Peyer's patch (tissue), 4 donors: ENCODE measurements at regions not wholly inside any gene's neighbourhood (a gene's known extent, or its start where the extent isn't known, plus 50 kb on each side); places are given as distances from the start of the nearest gene placed in this dataset.

Experiments used
- DNase-seq, 3 donors: peaks; one replicate each; pipeline ENCODE4 v3.0.0-alpha.2; 2017 to 2019
- H3K27ac ChIP-seq, 4 donors: fragments of 200-600 bp; sonication (generic); one replicate each; pipeline ENCODE4 v1.5.1; 2016 to 2019
- H3K27me3 ChIP-seq, 2 donors: fragments of 200-600 bp; sonication (generic); one replicate each; pipeline ENCODE4 v1.5.1; 2019
- H3K36me3 ChIP-seq, 3 donors: fragments of 200-600 bp; sonication (generic); one replicate each; pipeline ENCODE4 v1.5.1; 2016 to 2019
- H3K4me1 ChIP-seq, 4 donors: fragments of 200-600 bp; sonication (generic); one replicate each; pipeline ENCODE4 v1.5.1; 2016 to 2019
- H3K4me3 ChIP-seq, 4 donors: fragments of 200-600 bp; sonication (generic); 1 replicate in 3 of 4; 2 replicates in 1 of 4; pipeline ENCODE4 v1.5.1; 2016 to 2019; ENCODE audit warnings: mild to moderate bottlenecking in 1 of 4
- H3K9me3 ChIP-seq, 4 donors: fragments of 200-600 bp; sonication (generic); one replicate each; pipeline ENCODE4 v1.5.1; 2016 to 2019; ENCODE audit warnings: mild to moderate bottlenecking in 1 of 4
- POLR2A ChIP-seq, 2 donors: fragments of 450-650 bp; IDR thresholded peaks; one replicate each; pipeline ENCODE4 v1.5.1; 2017; ENCODE audit warnings: antibody characterized with exemption in 2 of 2, mild to moderate bottlenecking in 2 of 2, moderate library complexity in 2 of 2
- TF ChIP-seq, protein P1 (sequence below), 6 experiments: fragments of 450-650 bp in 4 of 6; fragments of 200-600 bp in 2 of 6; sonication (generic) in 1 of 6; IDR thresholded peaks; one replicate each; pipeline ENCODE4 v1.5.1; 2017 to 2019; ENCODE audit warnings: antibody characterized with exemption in 6 of 6, mild to moderate bottlenecking in 3 of 6, moderate library complexity in 1 of 6

DNA sequence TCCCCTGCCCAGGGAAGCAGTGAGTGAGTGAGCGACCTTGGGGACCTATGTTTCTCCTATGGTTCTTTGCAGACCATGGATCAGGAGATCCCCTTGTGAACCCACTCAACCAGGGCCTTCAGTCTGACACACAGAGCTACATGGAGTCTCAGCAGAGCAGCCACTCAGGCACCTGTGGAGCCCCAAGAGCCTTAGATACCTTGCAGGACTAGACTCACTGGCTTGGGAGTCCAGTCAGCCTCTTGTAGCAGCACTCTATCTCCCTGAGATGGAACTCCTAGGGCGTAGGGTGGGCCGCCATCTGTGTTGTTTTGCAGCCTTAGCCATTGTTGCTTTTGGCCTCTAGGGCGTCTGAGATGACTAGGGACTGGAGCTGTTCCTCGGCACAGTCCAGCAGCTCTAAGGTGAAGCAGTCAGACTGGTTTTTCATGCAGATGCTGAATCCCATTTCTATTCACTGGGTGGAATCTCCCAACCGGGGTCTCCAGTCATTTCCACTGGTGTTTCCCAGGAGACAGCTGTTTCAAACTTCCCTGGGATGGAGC is 284.6 kb upstream of the RPS23 start:
- H3K9me3 ChIP-seq: no peaks in the 10 kb centered on the region
- no peak overlapping the region for H3K4me3 ChIP-seq
- H3K36me3 ChIP-seq: no peaks in the 10 kb centered on the region
- DNase-seq: no peak
- no peak overlapping the region for H3K27ac ChIP-seq
- no peaks in the 10 kb centered on the region for H3K4me1 ChIP-seq
- no peaks in the 10 kb centered on the region for H3K27me3 ChIP-seq
- no peak for TF ChIP-seq POLR2A (IDR thresholded peaks at IDR 0.05)
- TF ChIP-seq, protein P1, sequence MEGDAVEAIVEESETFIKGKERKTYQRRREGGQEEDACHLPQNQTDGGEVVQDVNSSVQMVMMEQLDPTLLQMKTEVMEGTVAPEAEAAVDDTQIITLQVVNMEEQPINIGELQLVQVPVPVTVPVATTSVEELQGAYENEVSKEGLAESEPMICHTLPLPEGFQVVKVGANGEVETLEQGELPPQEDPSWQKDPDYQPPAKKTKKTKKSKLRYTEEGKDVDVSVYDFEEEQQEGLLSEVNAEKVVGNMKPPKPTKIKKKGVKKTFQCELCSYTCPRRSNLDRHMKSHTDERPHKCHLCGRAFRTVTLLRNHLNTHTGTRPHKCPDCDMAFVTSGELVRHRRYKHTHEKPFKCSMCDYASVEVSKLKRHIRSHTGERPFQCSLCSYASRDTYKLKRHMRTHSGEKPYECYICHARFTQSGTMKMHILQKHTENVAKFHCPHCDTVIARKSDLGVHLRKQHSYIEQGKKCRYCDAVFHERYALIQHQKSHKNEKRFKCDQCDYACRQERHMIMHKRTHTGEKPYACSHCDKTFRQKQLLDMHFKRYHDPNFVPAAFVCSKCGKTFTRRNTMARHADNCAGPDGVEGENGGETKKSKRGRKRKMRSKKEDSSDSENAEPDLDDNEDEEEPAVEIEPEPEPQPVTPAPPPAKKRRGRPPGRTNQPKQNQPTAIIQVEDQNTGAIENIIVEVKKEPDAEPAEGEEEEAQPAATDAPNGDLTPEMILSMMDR (IDR thresholded peaks at IDR 0.05): no peak

DNA sequence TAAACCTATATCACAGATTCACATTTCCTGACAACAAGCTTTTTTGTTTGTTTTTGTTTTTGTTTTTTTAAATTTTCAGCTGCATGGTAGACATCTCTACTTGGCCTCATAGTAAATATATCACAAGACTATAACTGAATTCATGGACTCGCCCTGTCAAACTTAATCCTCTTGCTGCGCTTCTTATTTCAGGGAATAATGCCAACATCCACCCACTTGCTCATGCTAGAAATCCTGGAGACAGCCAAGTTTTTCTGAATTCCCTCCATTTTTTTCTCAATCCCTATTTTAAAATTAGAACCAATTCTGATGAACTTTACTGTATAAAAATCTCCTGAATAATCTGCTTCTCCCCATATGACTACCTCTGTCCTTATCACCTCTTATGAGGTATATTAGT is 283.6 kb upstream of the RPS23 start:
- no peaks in the 10 kb centered on the region for H3K36me3 ChIP-seq
- no peak for TF ChIP-seq POLR2A (IDR thresholded peaks at IDR 0.05)
- TF ChIP-seq, protein P1 (IDR thresholded peaks at IDR 0.05): no peak
- no peaks in the 10 kb centered on the region for H3K9me3 ChIP-seq
- no peak overlapping the region for H3K4me3 ChIP-seq
- H3K27ac ChIP-seq: no peak overlapping the region
- H3K27me3 ChIP-seq: no peaks in the 10 kb centered on the region
- DNase-seq: no peak
- no peaks in the 10 kb centered on the region for H3K4me1 ChIP-seq

DNA sequence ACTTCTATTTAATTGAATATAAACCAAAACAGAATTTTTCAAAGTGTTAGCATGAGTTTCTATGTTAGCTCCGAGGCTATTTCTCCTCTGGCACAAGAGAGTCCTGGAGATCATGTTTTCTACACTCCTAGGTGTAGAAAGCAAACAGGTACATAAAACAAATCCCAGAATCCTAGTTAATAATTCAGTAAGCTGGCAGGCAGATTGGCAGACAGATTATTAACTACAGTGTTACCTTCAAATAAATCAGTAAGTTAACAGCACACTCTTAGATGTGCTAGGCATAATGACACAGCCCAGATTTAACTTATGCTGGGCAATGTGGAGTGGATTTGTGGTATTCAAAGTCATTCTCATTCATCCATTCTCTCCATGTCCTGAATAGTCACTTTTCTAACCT is 282.8 kb upstream of the RPS23 start:
- H3K9me3 ChIP-seq: no peaks in the 10 kb centered on the region
- H3K27me3 ChIP-seq: no peaks in the 10 kb centered on the region
- H3K27ac ChIP-seq: no peak overlapping the region
- H3K36me3 ChIP-seq: no peaks in the 10 kb centered on the region
- H3K4me1 ChIP-seq: no peaks in the 10 kb centered on the region
- TF ChIP-seq, protein P1 (IDR thresholded peaks at IDR 0.05): no peak
- no peak for TF ChIP-seq POLR2A (IDR thresholded peaks at IDR 0.05)
- DNase-seq: no peak
- no peak overlapping the region for H3K4me3 ChIP-seq

DNA sequence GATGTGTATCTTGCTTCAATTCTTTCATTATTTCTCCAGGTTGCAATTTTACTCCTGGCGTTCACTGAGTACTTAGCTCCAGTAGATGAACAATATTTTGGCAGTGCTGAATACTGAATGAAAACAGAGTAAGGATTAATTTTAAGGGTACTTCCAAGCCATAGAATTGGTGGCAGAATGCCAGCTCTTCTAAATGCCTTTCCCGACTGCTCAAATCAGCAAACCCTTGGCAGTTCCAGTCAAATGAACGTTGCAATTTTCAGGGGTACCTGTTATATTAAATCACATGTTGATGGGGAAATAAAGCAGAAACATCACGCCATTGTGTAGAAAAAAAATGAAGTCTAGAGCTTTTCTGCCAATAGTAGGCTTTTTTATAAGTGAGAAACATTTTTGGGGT is 282.4 kb upstream of the RPS23 start:
- TF ChIP-seq, protein P1 (IDR thresholded peaks at IDR 0.05): no peak
- no peak for TF ChIP-seq POLR2A (IDR thresholded peaks at IDR 0.05)

DNA sequence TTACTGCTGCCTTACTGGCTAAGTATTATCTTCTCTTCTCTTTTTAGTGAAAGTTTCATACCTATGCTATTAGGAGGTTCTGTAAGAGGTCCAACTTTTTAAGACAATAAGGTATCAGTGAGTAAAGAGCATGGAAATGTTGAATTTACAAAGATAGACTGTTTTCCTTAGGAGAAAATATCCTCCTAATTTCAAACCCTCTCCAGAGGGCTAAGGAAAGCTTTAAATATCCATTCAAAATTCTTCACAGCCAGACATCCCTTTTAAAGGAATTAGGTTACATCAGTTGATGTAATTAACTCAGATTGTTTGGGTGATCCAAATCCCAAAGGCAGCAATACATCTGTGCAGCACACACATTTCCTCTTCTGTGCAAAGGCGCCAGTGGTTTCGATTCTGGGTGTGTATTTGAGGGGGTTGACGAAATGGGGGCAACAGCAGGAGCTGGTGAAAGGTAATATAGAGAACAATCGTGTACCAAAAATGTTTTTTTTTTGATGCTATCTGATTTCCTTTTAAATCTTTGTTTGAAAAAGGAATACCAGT is 273.8 kb upstream of the RPS23 start:
- Histone ChIP-seq H3K27ac (no peak overlapping the region), H3K9me3 (no peaks in the 10 kb centered on the region), H3K4me1 (no peaks in the 10 kb centered on the region), H3K36me3 (no peaks in the 10 kb centered on the region), H3K27me3 (no peaks in the 10 kb centered on the region), H3K4me3 (no peak overlapping the region)
- TF ChIP-seq, protein P1 (IDR thresholded peaks at IDR 0.05): no peak
- no peak for TF ChIP-seq POLR2A (IDR thresholded peaks at IDR 0.05)
- no peak for DNase-seq

More for the DNA sequence above, 282.4 kb upstream of the RPS23 start:
- Histone ChIP-seq H3K27me3 (no peaks in the 10 kb centered on the region), H3K27ac (no peak overlapping the region), H3K4me3 (no peak overlapping the region), H3K9me3 (no peaks in the 10 kb centered on the region), H3K4me1 (no peaks in the 10 kb centered on the region), H3K36me3 (no peaks in the 10 kb centered on the region)
- no peak for DNase-seq

DNA sequence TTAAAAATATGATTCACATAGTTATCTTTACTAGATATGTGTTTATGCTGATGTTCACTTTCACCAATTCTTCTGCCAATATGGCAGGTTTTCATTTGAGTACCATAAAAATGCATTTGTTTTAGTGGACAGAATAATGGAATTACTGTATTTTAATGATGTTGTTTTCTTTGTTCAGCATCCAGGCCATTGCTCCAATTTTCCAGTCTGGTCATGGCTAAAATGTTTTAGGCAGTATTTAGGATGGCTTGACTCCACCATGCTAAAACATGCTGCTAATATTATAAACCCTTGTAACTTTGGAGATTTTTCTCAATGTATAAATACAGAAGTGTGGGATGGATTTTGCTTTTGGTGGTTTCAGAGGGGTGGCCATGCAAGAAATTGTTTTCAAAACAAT is 273.0 kb upstream of the RPS23 start:
- H3K4me3 ChIP-seq: no peak overlapping the region
- no peak for DNase-seq
- H3K36me3 ChIP-seq: no peaks in the 10 kb centered on the region

More for the DNA sequence above, 273.0 kb upstream of the RPS23 start:
- H3K27me3 ChIP-seq: no peaks in the 10 kb centered on the region
- H3K9me3 ChIP-seq: no peaks in the 10 kb centered on the region
- H3K4me1 ChIP-seq: no peaks in the 10 kb centered on the region
- no peak overlapping the region for H3K27ac ChIP-seq
- TF ChIP-seq, protein P1 (IDR thresholded peaks at IDR 0.05): no peak
- no peak for TF ChIP-seq POLR2A (IDR thresholded peaks at IDR 0.05)
